Keratinocyte (primary cell): ENCODE measurements at regions not wholly inside any gene's neighbourhood (a gene's known extent, or its start where the extent isn't known, plus 50 kb on each side); places are given as distances from the start of the nearest gene placed in this dataset.

ENCODE experiments used
- DNase-seq: peaks from one replicate; pipeline ENCODE4 v3.0.0-alpha.2; 2011; ENCODE audit warnings: low read depth, missing footprints, low spot score
- FAIRE-seq: peaks from 2 replicates; lab custom pipeline; 2011; peaks lifted over from hg19 to GRCh38; lab: Jason Lieb, UNC
- H2AFZ ChIP-seq: 2 replicates; pipeline ENCODE4 v1.6.0; 2012; ENCODE audit warnings: low read length, control low read depth, inconsistent platforms; ENCODE audit not compliant: control insufficient read depth
- H3K27ac ChIP-seq: 2 replicates; pipeline ENCODE4 v1.5.1; 2011; ENCODE audit warnings: low read length; ENCODE audit not compliant: control insufficient read depth, insufficient read depth
- H3K27me3 ChIP-seq: 3 replicates; pipeline ENCODE4 v1.6.0; 2011; ENCODE audit warnings: low read length; ENCODE audit not compliant: control insufficient read depth, insufficient read depth; ENCODE audit errors: extremely low read depth
- H3K36me3 ChIP-seq, 2 experiments: 2 replicates in 1 of 2; 3 replicates in 1 of 2; pipeline ENCODE4 v1.5.1; 2011; ENCODE audit warnings: low read length in 2 of 2, mild to moderate bottlenecking in 1 of 2; ENCODE audit not compliant: control insufficient read depth in 2 of 2, insufficient read depth in 2 of 2; ENCODE audit errors: extremely low read depth in 1 of 2
- H3K4me1 ChIP-seq: 3 replicates; pipeline ENCODE4 v1.5.1; 2011; ENCODE audit warnings: low read length; ENCODE audit not compliant: control insufficient read depth, insufficient read depth; ENCODE audit errors: extremely low read depth
- H3K4me2 ChIP-seq: 3 replicates; pipeline ENCODE4 v1.6.0; 2011; ENCODE audit warnings: low read depth, low read length; ENCODE audit not compliant: control insufficient read depth, insufficient read depth; ENCODE audit errors: extremely low read depth
- H3K4me3 ChIP-seq, 3 experiments: fragments of 200-600 bp in 1 of 3; sonication (generic) in 1 of 3; 2 replicates in 2 of 3; 3 replicates in 1 of 3; pipeline ENCODE4 v1.5.1; 2011 to 2016; ENCODE audit warnings: low read length in 3 of 3, mild to moderate bottlenecking in 3 of 3, control low read depth in 2 of 3, inconsistent platforms in 1 of 3, low read depth in 1 of 3, mixed read lengths in 1 of 3, mixed run types in 1 of 3, moderate library complexity in 1 of 3; ENCODE audit not compliant: control insufficient read depth in 2 of 3, insufficient read depth in 2 of 3; ENCODE audit errors: extremely low read depth in 1 of 3
- H3K79me2 ChIP-seq: 2 replicates; pipeline ENCODE4 v1.6.0; 2012; ENCODE audit warnings: low read length; ENCODE audit not compliant: control insufficient read depth, insufficient read depth
- H3K9ac ChIP-seq: 3 replicates; pipeline ENCODE4 v1.6.0; 2011; ENCODE audit warnings: low read length; ENCODE audit not compliant: control insufficient read depth, insufficient read depth; ENCODE audit errors: extremely low read depth
- H3K9me1 ChIP-seq: 3 replicates; pipeline ENCODE4 v1.6.0; 2011; ENCODE audit warnings: low read length; ENCODE audit not compliant: control insufficient read depth, insufficient read depth; ENCODE audit errors: extremely low read depth
- H3K9me3 ChIP-seq: 2 replicates; pipeline ENCODE4 v1.5.1; 2012; ENCODE audit warnings: low read depth, low read length; ENCODE audit not compliant: control insufficient read depth
- H4K20me1 ChIP-seq: 3 replicates; pipeline ENCODE4 v1.6.0; 2011; ENCODE audit warnings: low read length; ENCODE audit not compliant: control insufficient read depth, insufficient read depth; ENCODE audit errors: extremely low read depth
- EZH2 ChIP-seq: IDR thresholded peaks from one replicate; pipeline ENCODE4 v1.6.1; 2012; ENCODE audit warnings: inconsistent platforms, mild to moderate bottlenecking, low read length, moderate library complexity
- dilution Hi-C: fragments of 300-500 bp; cut with MboI; formaldehyde crosslinking; loops from one replicate; pipeline ENCODE4 v1.7.0; 2020; ENCODE audit warnings: low sequenced_read_pairs; ENCODE audit not compliant: extremely low pct_ligation_motif_present
- TF ChIP-seq, protein P1 (sequence below), 3 experiments: IDR thresholded peaks in 1 of 3; conservative IDR thresholded peaks in 1 of 3; optimal IDR thresholded peaks in 1 of 3; 2 replicates in 2 of 3; 3 replicates in 1 of 3; pipeline versions ENCODE3 to v1.5.1; 2011; ENCODE audit warnings: low read length in 3 of 3, mild to moderate bottlenecking in 3 of 3, moderate library complexity in 2 of 3, control low read depth in 1 of 3, inconsistent platforms in 1 of 3; ENCODE audit not compliant: insufficient read depth in 2 of 3; ENCODE audit errors: extremely low read depth in 1 of 3

DNA sequence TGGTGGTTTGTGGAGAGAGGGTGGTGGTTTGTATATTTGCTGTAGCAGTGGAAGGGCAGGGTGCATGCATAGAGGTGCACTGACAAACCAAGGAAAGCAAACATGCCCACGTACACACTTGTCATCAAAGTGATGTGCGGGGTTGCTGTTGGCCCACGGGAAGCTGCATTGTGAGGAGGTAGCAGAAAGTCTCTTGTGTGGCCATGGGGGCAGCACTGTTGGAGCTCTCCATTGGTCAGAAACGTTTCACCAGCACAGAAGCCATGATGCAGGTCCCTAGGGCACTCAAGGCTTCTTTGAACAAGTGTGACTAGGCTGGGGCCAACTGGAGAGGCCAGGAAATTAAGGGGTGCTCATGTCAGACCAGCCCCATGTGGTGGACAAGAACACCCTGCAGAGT is 174.8 kb upstream of the KLF8 start:
- Histone ChIP-seq H3K27me3 (no peaks in the 10 kb centered on the region), H3K9me1 (no peaks in the 10 kb centered on the region), H3K79me2 (no peaks in the 10 kb centered on the region), H3K4me3 (no peak overlapping the region), H3K36me3 (no peaks in the 10 kb centered on the region), H4K20me1 (no peaks in the 10 kb centered on the region), H3K27ac (no peak overlapping the region), H3K4me1 (no peaks in the 10 kb centered on the region), H3K9me3 (no peaks in the 10 kb centered on the region), H2AFZ (no peak overlapping the region), H3K9ac (no peak overlapping the region), H3K4me2 (no peak overlapping the region)
- TF ChIP-seq, protein P1, sequence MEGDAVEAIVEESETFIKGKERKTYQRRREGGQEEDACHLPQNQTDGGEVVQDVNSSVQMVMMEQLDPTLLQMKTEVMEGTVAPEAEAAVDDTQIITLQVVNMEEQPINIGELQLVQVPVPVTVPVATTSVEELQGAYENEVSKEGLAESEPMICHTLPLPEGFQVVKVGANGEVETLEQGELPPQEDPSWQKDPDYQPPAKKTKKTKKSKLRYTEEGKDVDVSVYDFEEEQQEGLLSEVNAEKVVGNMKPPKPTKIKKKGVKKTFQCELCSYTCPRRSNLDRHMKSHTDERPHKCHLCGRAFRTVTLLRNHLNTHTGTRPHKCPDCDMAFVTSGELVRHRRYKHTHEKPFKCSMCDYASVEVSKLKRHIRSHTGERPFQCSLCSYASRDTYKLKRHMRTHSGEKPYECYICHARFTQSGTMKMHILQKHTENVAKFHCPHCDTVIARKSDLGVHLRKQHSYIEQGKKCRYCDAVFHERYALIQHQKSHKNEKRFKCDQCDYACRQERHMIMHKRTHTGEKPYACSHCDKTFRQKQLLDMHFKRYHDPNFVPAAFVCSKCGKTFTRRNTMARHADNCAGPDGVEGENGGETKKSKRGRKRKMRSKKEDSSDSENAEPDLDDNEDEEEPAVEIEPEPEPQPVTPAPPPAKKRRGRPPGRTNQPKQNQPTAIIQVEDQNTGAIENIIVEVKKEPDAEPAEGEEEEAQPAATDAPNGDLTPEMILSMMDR (optimal IDR thresholded peaks at IDR 0.05 in 1 of 3, IDR thresholded peaks at IDR 0.05 in 1 of 3, conservative IDR thresholded peaks at IDR 0.05 in 1 of 3; ENCODE audit: extremely low read depth in 1 of 3, insufficient read depth in 2 of 3, low read length in 3 of 3), result no peak
- no peak for TF ChIP-seq EZH2
- no peak for FAIRE-seq
- no peak for DNase-seq
- dilution Hi-C loops, result no loop called here

- Histone ChIP-seq H3K4me1 (no peaks in the 10 kb centered on the region), H3K27me3 (no peaks in the 10 kb centered on the region), H3K4me2 (no peak overlapping the region), H3K9me3 (no peaks in the 10 kb centered on the region), H3K36me3 (no peaks in the 10 kb centered on the region), H3K4me3 (no peak overlapping the region), H3K9ac (no peak overlapping the region), H3K79me2 (no peaks in the 10 kb centered on the region), H3K27ac (no peak overlapping the region), H3K9me1 (no peaks in the 10 kb centered on the region), H4K20me1 (no peaks in the 10 kb centered on the region), H2AFZ (no peak overlapping the region)
- TF ChIP-seq EZH2, result no peak
- TF ChIP-seq, protein P1 (optimal IDR thresholded peaks at IDR 0.05 in 1 of 3, IDR thresholded peaks at IDR 0.05 in 1 of 3, conservative IDR thresholded peaks at IDR 0.05 in 1 of 3; ENCODE audit: extremely low read depth in 1 of 3, insufficient read depth in 2 of 3, low read length in 3 of 3), result no peak
- dilution Hi-C loops, result no loop called here
- FAIRE-seq, result no peak
- no peak for DNase-seq
These were observed 166.1 kb upstream of the KLF8 start for GRCh38 chrX:56066016-56066415.
